SH-SY5Y (cell line): ENCODE measurements at regions not wholly inside any gene's neighbourhood (a gene's known extent, or its start where the extent isn't known, plus 50 kb on each side); places are given as distances from the start of the nearest gene placed in this dataset.

Source experiments
- GATA2 ChIP-seq: IDR thresholded peaks from 2 replicates; pipeline ENCODE4 v1.6.1; 2011; ENCODE audit warnings: mild to moderate bottlenecking, low read depth, low read length
- GATA3 ChIP-seq: IDR thresholded peaks from 2 replicates; pipeline ENCODE4 v1.6.1; 2011; ENCODE audit warnings: low read depth, mild to moderate bottlenecking, low read length, moderate library complexity

DNA sequence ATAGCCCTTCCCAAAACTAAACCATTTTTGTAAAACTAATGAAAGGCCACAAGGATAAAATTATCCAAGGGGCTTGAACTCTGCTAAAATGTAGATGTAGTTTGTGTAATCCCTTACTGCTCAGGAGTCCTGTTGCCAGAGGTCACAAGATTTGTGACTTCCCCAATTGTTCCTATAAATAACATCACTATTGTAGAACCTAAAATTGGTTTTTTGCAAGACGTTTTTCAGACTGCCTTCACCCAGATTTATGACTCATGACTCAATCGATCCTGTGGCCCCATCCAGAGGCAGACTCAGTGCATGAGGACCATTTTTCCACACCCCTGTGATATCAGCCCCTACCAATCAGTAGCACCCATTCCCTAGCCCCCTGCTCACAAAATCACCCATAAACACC lies 61.5 kb upstream of the RASSF8 start:
- TF ChIP-seq GATA2 (no peak), GATA3 (no peak)
